Forelimb muscle (tissue), 1 donor: ENCODE measurements at regions not wholly inside any gene's neighbourhood (a gene's known extent, or its start where the extent isn't known, plus 50 kb on each side); places are given as distances from the start of the nearest gene placed in this dataset.

Source experiments
- DNase-seq: peaks from one replicate; pipeline ENCODE4 v3.0.0-alpha.2; 2013; ENCODE audit warnings: low read depth

DNA sequence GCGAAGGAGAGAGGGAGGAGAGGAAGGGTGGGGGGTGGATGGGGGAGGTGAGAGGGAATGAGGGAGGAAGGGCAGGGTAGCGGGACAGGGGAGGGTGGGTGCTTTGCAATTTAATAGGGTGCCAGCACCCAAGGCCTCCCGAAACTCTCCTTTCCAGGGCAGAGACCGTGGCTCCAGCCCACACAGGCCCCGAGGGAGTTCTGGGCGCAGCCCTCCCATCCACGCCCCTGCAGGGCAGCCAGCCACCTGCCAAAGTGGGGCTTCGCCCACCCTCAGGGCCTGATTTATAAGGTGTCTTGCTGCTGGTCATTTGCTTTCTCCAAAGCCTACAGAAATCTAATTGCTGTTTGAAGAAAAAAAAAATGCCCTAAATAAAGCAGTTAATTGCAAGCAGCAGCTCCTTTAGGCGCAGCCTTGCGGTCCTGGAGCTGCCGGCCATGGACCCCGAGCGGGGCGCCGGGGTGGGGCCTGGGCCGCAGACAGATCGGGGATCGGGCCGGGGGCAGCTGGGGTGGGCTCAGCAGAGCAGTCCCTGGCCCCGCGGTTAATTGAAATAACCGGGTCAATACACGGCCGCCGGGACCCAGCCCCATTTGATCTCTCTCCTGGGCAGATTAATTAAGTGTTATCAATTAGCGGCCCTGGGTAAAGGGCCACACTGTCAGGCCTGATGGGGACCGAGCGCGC is 106.0 kb upstream of the NKX1-1 start:
- DNase-seq = no peak

DNA sequence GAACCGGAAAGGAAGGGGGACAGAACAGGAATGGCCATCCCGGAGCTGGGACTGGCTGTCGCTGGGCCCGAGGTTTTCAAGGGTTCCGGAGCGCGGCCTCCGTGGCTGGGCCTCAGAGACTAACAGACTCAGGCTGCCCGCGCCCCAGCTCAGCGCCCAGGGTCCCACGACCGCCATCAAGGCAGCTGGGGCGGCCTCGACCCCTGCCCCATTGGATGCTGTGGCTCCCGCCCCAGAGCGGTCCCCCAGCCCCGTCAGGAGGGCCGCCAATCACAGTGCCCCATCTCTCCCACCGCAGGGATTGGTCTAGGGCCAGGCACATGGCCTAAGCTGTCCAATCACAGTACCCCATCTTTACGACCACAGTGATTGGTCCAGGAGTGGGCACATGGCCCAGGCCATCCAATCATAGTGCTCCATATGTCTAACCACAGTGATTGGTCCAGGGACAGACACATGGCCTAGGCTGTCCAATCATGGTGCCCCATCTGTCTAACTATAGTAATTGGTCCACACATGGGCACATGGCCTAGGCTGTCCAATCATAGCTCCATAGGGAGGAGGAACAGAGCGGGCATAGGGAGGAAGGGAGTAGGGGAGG is 105.3 kb upstream of the NKX1-1 start:
- no peak for DNase-seq

DNA sequence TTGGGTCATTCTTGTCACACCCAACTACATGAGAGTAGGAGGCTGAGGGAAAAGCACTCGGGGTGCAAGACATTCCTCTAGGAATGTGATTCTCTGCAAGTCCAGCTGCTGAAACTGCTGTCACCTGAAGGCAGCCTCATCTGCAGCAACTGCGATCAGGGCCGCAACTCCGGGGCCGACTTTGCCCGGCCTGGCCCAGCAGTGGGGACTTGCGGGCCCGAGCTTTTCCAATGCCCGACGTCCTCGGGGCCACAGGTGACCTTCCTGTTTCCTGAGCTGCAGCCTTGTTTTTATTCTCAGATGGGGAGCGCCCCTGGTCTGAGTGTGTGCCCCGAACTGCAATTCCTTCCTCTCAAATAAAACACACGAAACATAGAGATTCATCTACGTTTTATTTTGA is 104.7 kb upstream of the NKX1-1 start:
- DNase-seq = no peak

DNA sequence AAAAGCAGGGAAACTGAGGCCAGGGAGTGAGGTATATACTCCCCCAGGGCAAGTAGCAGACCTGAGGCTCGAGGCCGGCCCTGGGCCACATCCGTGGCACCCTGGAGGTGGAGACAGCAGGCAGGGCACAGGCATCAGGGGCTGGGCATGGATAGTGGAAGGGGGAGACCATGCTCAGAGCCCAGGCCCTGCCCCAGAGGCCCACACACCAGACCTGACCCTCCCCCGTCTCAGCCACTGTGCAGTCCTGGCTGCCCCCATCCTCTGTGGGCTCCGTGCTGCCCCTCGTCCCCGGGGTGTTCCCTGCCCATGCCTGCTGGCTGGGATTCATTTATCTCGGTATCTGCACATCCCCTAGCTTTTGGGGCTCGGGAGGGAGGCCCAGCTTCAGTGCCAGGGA is 103.1 kb upstream of the NKX1-1 start:
- no peak for DNase-seq

DNA sequence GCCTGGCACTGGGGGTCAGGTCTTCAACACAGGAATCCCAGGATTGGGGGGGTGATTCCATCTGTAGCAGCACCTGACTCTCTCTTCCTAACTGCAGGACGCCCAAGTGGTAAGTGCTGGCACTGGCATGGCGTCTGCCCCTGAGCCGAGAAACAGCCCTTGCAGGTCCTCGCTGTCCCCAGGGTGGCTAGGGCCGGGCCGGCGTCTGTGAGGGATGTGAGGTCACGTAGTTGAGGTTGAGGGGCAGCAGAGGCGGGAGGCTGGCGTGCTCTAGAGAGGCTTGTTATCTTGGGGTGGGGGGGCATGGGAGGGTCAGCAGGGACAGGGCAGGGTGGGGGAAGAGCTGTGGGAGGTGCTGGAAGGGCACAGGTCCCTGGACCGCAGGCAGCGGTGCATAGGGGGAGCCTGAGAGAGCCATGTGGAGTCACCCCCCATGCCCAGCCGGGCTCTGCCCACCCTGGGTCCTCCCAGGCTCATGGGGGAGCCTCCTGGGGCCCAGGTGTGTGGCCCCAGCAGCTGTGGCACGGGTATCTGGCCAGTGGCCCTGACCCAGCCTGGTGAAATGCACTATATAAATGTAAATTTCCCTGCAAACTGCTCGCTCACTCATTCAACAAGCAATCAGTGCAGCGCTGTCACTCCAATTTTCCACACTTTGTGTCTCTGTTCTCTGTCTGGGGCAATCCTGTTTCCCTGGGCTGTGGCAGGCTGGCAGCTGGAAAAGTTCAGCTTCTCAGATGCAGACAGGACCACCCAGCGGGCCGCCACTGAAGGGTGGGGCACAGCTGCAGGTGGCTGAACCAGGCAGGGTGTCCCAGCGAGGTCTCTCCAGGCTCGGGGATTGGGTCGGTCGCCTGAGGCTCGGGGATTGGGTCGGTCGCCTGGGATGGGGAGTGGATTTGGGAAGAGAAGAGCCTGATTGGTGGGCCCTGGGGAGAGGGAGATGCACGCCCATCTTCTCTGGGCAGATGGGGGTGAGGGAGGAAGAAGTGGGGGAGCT is 102.2 kb upstream of the NKX1-1 start:
- no peak for DNase-seq

DNA sequence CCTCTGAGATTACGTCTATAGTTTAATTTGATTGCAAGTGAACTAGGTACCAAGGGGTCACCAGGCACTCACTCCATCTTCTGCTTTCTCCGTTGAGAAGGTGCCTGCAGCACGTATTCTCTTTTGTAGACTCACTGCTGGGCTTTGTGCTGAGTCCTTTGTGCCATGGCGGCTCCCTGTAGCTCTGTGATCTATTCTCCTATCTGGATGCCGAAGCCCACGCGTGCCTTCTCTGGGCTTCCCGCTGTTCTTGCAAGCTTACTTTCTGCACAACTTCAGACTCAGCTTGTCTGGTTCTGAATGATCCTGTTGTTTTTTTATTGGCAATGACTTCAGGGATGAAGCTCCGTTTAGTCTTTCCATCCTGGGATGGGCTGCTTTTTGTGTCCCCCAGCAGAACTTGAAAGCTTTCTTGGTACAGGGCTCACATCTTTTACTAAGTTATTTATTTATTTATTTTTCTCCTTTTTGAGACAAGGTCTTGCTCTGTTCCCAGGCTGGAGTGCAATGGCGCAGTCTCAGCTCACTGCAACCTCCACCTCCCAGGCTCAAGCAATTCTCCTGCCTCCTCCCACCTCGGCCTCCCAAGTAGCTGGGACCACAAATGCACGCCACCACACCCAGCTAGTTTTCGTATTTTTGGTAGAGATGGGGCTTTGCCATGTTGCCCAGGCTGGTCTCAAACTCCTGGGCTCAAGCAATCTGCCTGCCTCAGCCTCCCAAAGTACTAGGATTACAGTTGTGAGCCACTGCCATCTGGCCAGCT is 100.9 kb upstream of the NKX1-1 start:
- no peak for DNase-seq

DNA sequence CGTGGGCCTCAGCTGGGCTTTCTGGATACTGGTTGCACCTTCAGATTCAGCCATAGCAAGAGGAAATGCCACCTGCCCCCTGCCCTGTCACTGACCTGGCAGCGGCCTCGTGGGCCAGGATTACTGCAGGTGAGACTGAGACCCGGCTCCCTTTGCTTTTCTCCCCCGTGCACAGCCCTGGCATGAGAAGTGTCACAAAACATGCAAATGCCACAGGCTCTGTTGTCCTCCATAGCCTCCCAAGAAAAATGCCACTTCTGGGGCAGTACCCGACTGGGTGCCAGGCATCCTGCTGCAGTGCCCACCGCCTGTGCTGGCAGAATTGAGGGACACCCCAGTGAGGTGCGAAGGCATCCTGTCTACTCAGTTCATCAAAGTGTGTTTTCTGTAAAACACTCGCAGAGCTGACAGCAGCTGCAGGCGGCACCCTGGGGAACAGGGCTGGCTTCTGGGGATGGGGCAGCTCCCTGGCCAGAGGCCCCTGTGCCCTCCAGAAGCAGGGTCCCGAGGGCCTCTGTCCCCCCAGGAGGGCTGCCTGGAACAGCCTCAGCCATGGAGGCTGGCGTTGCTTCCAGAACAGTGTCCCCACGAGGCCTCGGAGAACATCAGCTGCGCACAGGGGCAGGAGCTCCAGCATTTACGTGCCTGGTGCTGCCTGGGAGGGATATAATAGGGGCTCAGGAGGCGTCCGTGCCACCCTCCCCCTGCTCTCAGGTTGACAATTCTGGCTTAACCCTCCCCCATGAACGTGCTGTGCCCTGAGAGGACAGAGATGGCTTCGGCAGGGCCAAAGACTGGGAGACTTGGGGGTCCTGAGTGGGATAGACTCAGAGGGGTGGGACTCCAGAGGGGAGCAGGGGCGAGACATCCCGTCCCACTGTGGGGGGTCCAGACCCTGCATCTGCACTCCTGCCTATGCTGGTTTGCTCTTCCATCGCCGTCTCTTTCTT is 99.5 kb upstream of the NKX1-1 start:
- no peak for DNase-seq

DNA sequence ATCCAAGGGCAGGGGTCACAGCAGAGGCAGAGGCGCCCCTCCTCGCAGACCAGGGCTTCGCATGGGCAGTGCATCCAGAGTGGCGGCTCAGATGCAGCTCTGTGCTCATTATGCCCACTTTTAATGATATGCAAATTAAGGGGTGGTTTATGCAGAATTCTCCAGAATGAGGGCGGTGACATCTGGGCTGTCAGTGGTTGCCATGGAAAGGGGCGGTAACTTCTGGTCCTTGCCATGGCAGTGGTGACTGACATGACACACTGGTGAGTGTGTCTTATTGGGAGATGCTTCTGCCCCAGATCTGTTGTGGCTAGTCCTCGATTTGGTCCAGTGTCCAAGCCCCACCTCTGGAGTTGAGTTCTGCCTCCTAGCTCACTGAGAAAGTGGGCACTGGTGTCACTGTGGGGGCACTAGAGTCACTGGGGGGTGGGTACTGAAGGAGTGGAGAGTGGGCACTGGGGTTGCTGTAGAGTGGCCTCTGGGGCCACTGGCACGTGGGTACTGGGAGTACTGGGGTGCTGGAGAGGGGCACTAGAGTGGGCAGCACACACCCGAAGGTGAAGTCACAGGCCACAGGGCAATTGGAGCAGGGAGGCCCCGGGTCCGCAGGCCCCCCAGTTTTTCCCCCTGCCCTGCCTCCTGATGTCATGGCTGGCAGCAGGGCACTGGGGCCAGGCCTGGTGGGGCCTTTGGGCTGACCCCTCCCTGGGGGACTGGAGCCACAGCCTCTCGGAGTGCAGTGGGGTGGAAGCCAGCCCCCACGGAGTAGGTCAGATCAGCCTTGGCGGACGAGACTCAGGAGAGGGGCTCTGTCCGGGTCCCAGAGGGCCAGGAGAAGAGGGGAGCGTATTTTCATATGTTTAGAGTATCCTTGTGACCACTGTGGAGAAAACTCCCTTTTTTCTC is 98.6 kb upstream of the NKX1-1 start:
- DNase-seq = no peak

DNA sequence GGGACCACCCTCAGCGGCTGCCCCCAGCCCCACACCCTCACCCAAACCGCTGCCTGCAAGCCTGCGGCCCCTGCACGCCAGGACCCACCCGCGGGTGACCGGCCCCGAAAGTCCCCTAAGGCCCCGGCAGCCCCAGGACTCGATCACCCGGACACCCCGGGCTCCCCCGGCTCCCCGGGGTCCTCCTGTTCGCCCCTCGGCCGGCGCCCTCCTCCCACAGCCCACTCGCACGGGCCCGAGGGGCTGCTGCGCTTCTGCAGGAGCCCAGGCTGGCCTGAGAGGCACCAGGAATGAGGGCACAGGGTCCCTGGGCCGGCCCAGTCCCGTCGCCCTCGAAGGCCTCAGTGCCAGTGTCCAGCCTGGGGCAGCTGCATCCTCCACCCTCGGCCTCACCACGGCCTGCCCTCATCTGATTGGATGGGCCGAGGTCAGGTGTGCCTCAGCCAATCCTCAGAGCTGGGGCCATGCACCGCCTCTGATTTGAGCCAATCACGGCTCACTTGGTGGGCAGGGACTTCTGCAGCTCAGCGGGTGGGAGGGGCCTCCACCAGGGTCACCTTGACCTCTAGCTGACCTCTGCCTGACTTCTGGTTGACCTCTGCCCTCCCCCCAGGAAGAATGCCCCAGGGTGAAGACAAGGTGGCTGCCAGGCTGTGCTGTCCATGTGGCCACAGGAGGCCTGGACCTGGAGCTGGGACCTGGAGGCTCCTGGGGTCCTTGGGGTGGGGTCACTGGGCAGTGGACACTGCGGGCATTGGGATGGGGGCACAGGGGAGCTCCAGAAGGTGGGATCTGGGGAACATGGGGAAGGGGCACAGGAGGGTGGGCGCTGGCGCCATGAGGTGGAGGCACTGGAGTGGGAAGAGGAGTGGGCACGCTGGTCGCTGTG is 97.6 kb upstream of the NKX1-1 start:
- no peak for DNase-seq

DNA sequence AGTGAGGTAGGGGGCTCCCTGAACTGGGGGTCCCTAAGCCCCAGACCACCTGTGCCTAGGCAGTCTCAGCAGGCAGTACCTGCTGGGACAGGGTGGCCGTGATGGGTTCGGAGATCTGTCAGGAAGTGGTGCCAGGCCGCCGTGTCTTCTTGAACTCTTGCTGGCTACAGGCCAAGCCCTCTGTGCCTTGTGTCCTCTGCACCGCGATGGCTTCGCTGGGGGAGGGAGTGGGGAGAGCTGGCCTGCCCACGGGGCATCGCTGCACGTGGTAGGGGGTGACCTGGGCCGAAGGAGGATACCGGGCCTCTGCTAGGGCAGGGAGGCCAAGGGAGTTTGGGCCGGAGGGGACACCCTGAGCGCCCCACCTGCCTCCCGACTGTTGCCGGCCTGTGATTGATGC is 96.7 kb upstream of the NKX1-1 start:
- DNase-seq = no peak

DNA sequence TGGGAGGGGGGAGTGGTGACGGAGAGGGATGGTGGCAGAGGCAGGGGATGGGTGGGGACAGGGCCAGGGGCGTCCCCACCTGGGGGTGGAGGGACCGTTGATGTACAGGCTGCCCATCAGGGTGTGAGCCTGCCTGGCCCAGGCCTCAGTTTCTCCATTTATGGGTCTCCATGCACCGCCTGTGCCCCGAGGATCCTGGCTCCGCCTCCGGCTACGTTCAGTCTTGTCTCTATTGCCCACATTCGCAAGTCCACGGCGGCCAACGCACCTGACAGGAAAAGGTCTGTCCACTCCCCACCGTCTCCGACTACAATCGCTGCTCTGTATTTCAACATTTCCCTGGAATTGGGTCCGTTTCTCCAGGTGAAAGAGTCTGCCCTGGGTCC is 96.3 kb upstream of the NKX1-1 start:
- no peak for DNase-seq

DNA sequence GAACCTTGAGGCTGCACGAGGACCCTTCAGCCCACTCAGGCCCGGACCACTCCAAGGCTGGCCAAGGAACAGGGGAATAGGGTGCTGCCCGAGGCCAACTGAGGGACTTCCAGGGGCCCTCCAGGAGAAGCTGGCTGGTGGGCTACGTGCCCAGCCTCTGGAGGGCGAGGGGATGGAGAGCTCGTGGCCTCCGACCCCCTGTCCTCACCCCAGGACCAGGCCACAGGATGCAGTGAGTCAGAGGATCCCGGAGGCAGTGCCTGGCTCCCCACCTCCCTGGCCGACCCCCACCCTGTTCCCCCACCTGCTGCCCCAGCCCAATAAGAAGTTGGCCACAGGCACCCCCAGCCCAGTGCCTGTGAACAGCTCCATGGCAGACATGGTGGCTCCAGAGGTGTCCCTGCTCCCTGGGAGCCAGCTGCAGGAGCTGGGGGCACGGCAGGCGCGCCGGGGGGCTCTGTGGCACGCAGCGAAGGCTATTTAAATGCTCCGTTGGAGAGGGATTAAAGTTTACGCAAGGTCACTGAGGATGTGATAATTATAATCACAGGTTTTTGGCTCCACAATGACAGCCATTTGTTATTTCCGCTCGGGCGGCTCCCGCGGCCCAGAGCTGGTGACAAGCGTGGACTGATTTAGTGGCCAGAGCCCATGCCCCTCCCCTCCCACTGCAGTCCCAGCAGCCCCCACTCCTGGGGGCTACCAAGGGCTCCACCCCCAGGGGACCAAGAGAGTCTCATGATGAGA is 95.7 kb upstream of the NKX1-1 start:
- no peak for DNase-seq

DNA sequence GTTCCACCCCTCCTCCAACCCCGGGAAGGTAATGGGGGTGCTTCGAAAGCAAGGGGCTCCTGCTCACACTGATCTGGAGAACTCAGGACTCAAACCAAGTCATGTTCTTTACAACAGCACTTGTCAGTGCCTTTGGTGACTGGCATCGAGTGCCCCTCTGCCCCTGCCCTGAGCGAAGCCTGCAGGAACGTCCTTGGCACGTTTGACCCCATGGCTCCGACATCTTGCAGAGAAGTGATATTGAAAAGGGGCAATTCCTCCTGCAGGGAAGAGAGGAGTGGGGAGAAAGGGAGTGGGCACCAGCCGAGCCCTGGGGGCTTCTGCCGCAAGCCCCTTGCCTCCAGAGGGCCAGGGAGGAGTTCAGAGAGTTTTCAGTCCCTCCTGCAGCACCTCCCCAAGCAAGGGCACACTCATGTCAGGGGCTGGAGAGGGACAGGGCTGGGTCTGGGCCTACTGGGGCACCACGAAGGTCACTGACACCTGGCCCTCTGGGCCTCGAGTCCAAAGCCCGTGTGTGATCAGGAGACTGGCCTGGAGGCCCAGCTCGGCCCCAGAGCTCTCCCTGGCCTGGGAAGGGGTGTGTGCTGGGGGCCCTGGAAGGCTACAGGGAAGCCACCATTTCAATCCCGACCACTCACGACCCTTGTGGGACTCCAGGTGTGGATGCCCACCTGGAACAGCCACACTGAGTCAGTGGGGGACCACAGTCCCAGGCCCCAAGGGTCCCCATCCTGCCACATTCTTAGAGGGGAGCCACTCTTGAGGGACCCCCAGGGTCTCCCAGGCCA is 94.9 kb upstream of the NKX1-1 start:
- DNase-seq = no peak

DNA sequence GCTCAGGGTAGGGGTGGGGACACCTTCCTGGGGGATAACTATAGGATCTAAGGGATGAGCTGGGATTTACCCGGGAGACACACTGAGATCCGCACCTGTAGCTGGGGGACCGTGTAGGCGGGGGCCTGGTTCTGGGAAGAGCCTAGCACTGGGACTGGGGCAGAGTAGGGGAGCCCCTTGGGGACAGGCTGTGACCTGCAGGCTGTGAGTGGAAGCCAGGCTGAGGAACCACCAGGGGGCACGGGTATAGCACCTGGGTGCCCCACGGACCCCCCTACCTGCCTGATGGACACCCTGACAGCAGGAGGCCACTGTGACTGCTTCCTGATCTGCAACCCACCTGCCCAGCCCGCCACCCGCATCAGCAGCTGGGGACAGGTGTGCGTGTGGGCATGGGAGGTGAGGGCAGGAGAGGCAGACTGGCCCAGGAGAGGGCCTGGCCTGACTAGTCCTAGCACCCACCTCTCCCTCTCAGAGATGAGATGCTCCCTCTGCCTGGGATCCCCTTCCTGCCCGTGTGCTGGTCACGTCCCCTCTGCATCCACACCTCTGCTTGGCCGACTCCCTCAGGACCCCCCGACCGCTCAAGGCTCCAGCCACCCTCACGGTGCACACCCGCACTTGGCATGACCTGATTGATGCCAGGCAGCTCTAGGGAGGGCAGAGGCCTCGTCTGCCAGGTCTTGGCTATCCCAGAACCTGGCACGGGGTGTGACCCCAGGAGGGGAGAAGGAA is 94.2 kb upstream of the NKX1-1 start:
- no peak for DNase-seq

DNA sequence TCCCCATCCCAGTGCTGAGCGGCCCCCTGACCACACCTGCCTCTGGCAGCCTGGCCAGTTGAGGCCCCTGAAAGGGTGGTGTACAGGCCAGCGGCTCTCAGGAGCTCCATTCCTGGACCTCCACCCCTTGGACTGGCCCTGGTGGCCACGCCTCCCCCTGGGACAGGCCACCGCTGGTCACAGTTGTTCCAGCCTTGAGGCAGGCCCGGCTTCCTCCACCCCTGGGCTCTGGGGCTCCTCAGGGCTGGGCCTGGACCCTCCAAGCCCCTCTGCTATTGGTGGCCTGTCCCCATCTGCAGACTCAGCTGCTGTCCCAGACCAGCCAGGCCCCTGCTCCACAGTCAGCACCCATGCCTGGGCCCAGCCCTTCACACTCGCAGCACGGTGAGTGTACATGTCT is 93.2 kb upstream of the NKX1-1 start:
- DNase-seq = no peak

DNA sequence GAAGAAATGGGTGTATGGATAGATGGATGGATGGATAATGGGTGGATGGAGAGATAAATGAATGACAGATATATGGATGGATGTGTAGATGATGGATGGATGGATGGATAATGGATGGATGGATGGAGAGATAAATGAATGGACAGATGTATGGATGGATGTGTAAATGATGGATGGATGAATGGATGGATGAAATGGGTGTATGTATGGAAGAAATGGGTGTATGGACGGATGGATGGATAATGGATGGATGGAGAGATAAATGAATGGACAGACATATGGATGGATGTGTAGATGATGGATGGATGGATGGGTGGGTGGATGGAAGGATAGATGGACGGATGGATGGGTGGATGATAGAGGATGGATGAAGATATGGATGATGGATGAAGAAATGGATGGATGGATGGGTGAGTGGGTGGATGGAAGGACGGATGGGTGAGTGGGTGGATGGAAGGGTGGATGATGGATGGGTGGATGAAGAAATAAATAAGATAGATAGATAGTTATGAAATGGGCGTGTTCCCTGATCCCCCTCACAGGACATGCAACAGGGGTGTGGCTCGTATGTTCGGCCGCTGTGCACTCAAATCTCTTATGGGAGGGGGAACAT is 91.1 kb upstream of the NKX1-1 start:
- no peak for DNase-seq
